Spinal cord (tissue), 9 donors: ENCODE measurements at regions not wholly inside any gene's neighbourhood (a gene's known extent, or its start where the extent isn't known, plus 50 kb on each side); places are given as distances from the start of the nearest gene placed in this dataset.
"Not testable (repeated sequence)": the region's sequence is repeated elsewhere in the genome, so short reads cannot be mapped to it uniquely, and the experiment has no call there.

Experiments used
- DNase-seq, 6 donors: peaks; one replicate each; pipeline versions ENCODE4 v3.0.0 to v3.0.0-alpha.2; 2013 to 2015; ENCODE audit warnings: low spot score in 6 of 6, low read depth in 4 of 6
- H3K27ac ChIP-seq: one replicate; pipeline ENCODE4 v1.5.1; 2013; ENCODE audit warnings: low read depth, low read length, control low read depth
- H3K27me3 ChIP-seq: one replicate; pipeline ENCODE4 v1.6.1; 2013; ENCODE audit warnings: low read length; ENCODE audit not compliant: control insufficient read depth, insufficient read depth
- H3K36me3 ChIP-seq: one replicate; pipeline ENCODE4 v1.6.1; 2013; ENCODE audit warnings: low read length; ENCODE audit not compliant: control insufficient read depth, insufficient read depth
- H3K4me1 ChIP-seq: one replicate; pipeline ENCODE4 v1.6.1; 2013; ENCODE audit warnings: low read length; ENCODE audit not compliant: control insufficient read depth, insufficient read depth
- H3K4me3 ChIP-seq: one replicate; pipeline ENCODE4 v1.5.1; 2013; ENCODE audit warnings: low read depth, low read length, control low read depth
- H3K9me3 ChIP-seq: one replicate; pipeline ENCODE4 v1.6.1; 2013; ENCODE audit warnings: low read length; ENCODE audit not compliant: control insufficient read depth, insufficient read depth
- WGBS: methylation state at CpG from one replicate; pipeline ENCODE4 v1.1.5; 2013; ENCODE audit warnings: missing lambda C conversion rate; ENCODE audit not compliant: insufficient coverage; 5-methylcytosine and 5-hydroxymethylcytosine counted together
- donor health status: healthy.

- WGBS = no CpG with 5 or more reads among the region's 3 CpGs
- DNase-seq, H3K9me3 ChIP-seq, H3K27ac ChIP-seq, H3K4me1 ChIP-seq, H3K36me3 ChIP-seq, H3K4me3 ChIP-seq, H3K27me3 ChIP-seq: not testable (repeated sequence)
These were observed 54.4 kb upstream of the MUCL1 start for GRCh38 chr12:54799966-54800365.

- Histone ChIP-seq H3K36me3 (no peaks in the 10 kb centered on the region), H3K9me3 (no peaks in the 10 kb centered on the region), H3K4me3 (no peak overlapping the region), H3K4me1 (no peaks in the 10 kb centered on the region), H3K27me3 (no peaks in the 10 kb centered on the region), H3K27ac (no peak overlapping the region)
- WGBS = no CpG with 5 or more reads among the region's 1 CpG
- DNase-seq = peak in 1 of 6 donors; percentile 71
These were observed 55.7 kb upstream of the MUCL1 start for GRCh38 chr12:54798651-54799050.

GRCh38 chr12:54796991-54797390, 57.3 kb upstream of the MUCL1 start:
- no peaks in the 10 kb centered on the region for H3K27me3 ChIP-seq
- H3K9me3 ChIP-seq = no peaks in the 10 kb centered on the region
- no peak for DNase-seq
- H3K36me3 ChIP-seq = no peaks in the 10 kb centered on the region
- H3K4me1 ChIP-seq = no peaks in the 10 kb centered on the region
- H3K4me3 ChIP-seq = no peak overlapping the region
- no peak overlapping the region for H3K27ac ChIP-seq
- WGBS = 100% methylated on average over 1 of the region's 2 CpGs

DNA sequence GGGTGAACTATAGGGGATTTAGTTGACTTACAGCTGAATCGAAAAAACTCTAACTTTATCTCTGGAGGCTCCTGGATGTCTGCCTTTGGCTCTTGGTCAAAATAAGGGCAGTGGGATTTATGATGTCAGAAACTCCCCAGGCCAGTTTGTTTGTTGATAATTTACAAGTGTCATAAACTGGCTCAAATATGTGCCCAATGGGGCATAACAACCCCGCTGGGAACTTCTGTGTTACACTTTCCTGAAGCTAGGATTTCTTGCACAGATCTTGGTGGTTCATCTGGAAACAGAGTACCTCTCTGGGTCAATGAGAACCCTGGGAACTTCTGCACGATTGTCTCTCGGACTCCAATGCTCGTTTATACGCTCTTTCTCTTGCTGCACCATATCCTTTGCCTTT, 58.7 kb upstream of the MUCL1 start:
- no peaks in the 10 kb centered on the region for H3K4me1 ChIP-seq
- H3K36me3 ChIP-seq = no peaks in the 10 kb centered on the region
- H3K9me3 ChIP-seq = no peaks in the 10 kb centered on the region
- no peak overlapping the region for H3K27ac ChIP-seq
- no peaks in the 10 kb centered on the region for H3K27me3 ChIP-seq
- no peak for DNase-seq
- WGBS = 64% methylated on average over 1 of the region's 6 CpGs
- H3K4me3 ChIP-seq = no peak overlapping the region

- no peaks in the 10 kb centered on the region for H3K9me3 ChIP-seq
- H3K27me3 ChIP-seq = no peaks in the 10 kb centered on the region
- H3K4me3 ChIP-seq = no peak overlapping the region
- H3K27ac ChIP-seq = no peak overlapping the region
- H3K4me1 ChIP-seq = no peaks in the 10 kb centered on the region
- no peak for DNase-seq
- H3K36me3 ChIP-seq = no peaks in the 10 kb centered on the region
- WGBS = 80% methylated on average over 4 of the region's 5 CpGs
These were observed 68.2 kb upstream of the MUCL1 start for GRCh38 chr12:54786081-54786480.

- Histone ChIP-seq H3K36me3 (no peaks in the 10 kb centered on the region), H3K27ac (no peak overlapping the region), H3K4me3 (no peak overlapping the region), H3K27me3 (no peaks in the 10 kb centered on the region), H3K9me3 (no peaks in the 10 kb centered on the region), H3K4me1 (no peaks in the 10 kb centered on the region)
- DNase-seq = no peak
These were observed 70.2 kb upstream of the MUCL1 start for GRCh38 chr12:54784115-54784514.

DNA sequence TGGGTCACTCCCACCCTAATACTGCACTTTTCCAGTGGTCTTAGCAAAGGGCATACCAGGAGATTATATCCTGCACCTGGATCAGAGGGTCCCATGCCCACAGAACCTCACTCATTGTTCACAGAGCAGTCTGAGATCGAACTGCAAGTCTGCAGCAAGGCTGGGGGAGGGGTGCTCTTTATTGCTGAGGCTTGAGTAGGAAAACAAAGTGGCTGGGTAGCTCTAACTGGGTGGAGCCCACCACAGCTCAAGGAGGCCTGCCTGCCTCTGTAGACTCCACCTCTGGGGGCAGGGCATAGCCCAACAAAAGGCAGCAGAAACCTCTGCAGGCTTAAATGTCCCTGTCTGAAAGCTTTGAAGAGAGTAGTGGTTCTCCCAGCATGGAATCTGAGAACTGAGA, 77.3 kb upstream of the MUCL1 start:
- H3K27me3 ChIP-seq, H3K9me3 ChIP-seq, DNase-seq, H3K4me3 ChIP-seq, H3K36me3 ChIP-seq, H3K27ac ChIP-seq, H3K4me1 ChIP-seq: not testable (repeated sequence)
- WGBS = 80% methylated on average over 1 of the region's 1 CpG

DNA sequence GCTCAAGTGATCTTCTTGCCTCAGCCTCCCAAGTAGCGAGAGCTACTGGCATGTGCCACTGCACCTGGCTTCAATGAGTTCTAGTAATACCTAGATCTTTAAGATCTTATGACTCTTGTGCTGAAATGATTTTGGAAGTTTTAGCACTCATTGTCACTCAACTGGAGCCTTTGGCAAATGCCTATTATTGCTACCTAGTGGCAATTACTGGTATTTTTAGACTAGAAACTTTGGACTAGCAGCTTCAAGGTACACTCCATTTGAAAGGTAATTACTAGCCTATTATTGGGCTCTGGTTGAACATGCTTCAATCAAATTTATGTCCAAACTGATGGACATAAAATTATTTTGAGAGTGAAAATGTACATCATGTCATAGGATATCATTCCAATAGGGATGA, 80.7 kb upstream of the MUCL1 start:
- Histone ChIP-seq H3K27me3 (no peaks in the 10 kb centered on the region), H3K4me3 (no peak overlapping the region), H3K27ac (no peak overlapping the region), H3K9me3 (no peaks in the 10 kb centered on the region), H3K4me1 (no peaks in the 10 kb centered on the region), H3K36me3 (no peaks in the 10 kb centered on the region)
- no peak for DNase-seq
- WGBS = no CpG with 5 or more reads among the region's 1 CpG

- Histone ChIP-seq H3K4me1 (no peaks in the 10 kb centered on the region), H3K27ac (no peak overlapping the region), H3K9me3 (no peaks in the 10 kb centered on the region), H3K36me3 (no peaks in the 10 kb centered on the region), H3K27me3 (no peaks in the 10 kb centered on the region), H3K4me3 (no peak overlapping the region)
- DNase-seq = no peak
- no CpG with 5 or more reads among the region's 1 CpG for WGBS
These were observed 88.7 kb upstream of the MUCL1 start for GRCh38 chr12:54765652-54766051.

- H3K9me3 ChIP-seq = no peaks in the 10 kb centered on the region
- H3K4me1 ChIP-seq = no peaks in the 10 kb centered on the region
- no peak overlapping the region for H3K4me3 ChIP-seq
- DNase-seq = no peak
- H3K27ac ChIP-seq = no peak overlapping the region
- H3K36me3 ChIP-seq = no peaks in the 10 kb centered on the region
- H3K27me3 ChIP-seq = no peaks in the 10 kb centered on the region
- WGBS = 60% methylated on average over 1 of the region's 1 CpG
These were observed 91.9 kb upstream of the MUCL1 start for GRCh38 chr12:54762390-54762789.
